T follicular helper cell (primary cell): ENCODE measurements at regions not wholly inside any gene's neighbourhood (a gene's known extent, or its start where the extent isn't known, plus 50 kb on each side); places are given as distances from the start of the nearest gene placed in this dataset.
"Not testable (repeated sequence)": the region's sequence is repeated elsewhere in the genome, so short reads cannot be mapped to it uniquely, and the experiment has no call there.

Experiments used
- DNase-seq: peaks from one replicate; pipeline ENCODE4 v3.0.0-alpha.2; 2020; ENCODE audit warnings: low read depth

- no peak for DNase-seq
These were observed 305.3 kb upstream of the COBL start for GRCh38 chr7:51621956-51622355.

DNA sequence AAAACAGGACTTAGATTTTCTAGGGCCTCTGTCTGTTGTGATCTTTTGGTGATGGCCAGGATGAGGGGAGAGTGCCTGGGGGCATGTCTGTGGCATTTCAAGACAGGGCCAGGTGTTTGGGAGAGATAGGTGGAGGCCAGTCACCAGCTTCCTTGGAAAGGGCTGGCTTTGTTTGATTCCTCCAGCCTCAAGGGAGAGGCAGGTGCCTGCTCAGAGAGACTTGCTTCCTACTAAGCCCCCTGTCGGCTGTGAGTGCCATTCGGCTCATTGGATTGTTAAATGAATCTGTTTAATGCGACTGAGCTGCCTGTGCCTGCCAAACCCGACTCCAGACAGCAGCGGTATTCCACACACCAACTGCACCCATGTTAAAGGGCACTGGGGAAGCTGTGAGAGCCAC lies 304.1 kb upstream of the COBL start:
- DNase-seq, result no peak

DNA sequence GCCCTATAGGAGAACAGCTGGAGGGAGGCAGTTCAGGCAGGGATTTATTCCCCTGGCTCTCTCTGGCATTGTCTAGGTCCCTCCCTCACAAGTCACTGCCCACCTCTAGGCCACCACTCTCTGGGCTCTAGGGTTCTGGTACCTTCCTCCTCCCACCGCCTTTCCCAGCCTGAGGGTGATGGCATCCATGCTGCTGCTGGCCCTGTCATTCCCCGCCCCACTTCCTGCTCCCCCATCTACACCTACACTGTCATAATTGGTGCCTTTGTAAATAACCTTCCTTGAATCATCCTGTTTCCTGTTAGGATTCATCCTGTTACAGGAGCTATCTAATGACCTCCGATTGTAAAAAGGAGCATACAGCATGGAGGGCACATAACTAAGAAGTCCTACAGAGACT lies 303.3 kb upstream of the COBL start:
- DNase-seq, result no peak

- DNase-seq, result no peak
These were observed 301.1 kb upstream of the COBL start for GRCh38 chr7:51617686-51618085.

- no peak for DNase-seq
These were observed 297.3 kb upstream of the COBL start for GRCh38 chr7:51613911-51614357.

- no peak for DNase-seq
These were observed 295.3 kb upstream of the COBL start for GRCh38 chr7:51611937-51612336.

- no peak for DNase-seq
These were observed 290.8 kb upstream of the COBL start for GRCh38 chr7:51607447-51607846.

DNA sequence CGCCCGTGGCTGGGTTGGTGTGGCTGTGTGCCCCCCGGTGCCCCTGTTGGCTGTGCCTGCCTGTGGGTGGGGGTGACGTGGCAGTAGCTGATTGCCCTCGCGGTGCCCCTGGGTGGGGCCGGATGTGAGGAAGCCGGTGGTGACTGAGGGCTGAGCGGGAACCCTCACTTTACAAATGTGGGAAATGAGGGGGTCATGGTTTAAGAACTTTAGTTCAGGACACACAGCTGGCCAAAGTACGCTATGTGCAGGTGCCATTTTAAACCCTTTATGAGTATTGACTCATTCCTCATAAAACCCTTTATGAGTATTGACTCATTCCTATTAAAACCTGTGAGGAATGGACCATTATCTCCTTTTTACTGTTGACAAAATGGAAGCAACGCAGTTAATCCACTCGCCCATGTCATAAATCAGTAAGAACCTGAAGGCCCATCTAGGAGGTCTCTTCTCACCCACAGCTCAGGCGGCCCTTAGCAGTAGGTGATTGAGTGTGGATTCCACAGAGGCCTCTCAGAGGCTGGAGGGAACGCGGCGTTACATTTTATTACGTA lies 290.1 kb upstream of the COBL start:
- DNase-seq, result no peak

GRCh38 chr7:51602376-51602775 lies 285.8 kb upstream of the COBL start:
- DNase-seq, result no peak

DNA sequence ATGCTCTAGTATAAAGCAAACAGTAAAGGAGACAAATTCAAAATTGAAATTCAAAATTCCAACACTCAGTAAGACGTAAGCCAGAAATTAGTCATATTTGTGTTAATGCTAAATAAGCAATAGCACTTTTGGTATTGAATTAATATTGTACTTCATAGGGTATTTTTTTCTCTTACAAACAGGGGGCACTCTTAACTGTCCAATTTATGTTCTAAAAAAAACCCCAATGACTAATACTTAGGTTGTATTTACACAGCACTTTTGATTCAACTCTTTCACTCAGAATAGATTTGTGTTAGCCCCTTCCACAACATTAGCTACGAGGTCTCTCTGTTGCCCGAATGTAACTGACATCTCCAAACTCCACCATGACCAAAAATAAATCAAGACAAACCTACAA lies 284.9 kb upstream of the COBL start:
- no peak for DNase-seq

- not testable (repeated sequence) for DNase-seq
These were observed 283.3 kb upstream of the COBL start for GRCh38 chr7:51599935-51600334.

DNA sequence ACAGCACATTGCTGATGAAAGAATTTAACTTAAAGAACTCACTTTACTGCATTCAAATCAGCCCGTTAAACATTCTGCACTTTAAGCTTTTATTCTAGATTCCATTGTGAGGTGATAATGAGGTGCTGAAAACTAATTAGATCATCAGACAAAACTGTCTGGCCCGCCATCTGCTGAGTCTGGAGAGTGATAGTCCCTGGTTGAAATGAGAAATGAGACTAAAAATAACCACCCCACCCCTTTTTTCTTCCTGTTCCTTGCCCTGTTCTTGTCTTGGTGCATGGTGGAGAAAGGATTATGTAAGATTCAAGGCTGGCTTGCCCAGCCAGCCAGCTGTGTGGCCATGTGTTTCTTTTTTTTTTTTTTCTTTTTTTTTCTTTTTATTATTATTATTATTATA lies 277.0 kb upstream of the COBL start:
- no peak for DNase-seq

- DNase-seq, result no peak
These were observed 276.4 kb upstream of the COBL start for GRCh38 chr7:51592842-51593599.

GRCh38 chr7:51591223-51591622 lies 274.6 kb upstream of the COBL start:
- DNase-seq, result no peak

- no peak for DNase-seq
These were observed 274.1 kb upstream of the COBL start for GRCh38 chr7:51590746-51591145.

GRCh38 chr7:51589111-51589510 lies 272.5 kb upstream of the COBL start:
- DNase-seq, result no peak

DNA sequence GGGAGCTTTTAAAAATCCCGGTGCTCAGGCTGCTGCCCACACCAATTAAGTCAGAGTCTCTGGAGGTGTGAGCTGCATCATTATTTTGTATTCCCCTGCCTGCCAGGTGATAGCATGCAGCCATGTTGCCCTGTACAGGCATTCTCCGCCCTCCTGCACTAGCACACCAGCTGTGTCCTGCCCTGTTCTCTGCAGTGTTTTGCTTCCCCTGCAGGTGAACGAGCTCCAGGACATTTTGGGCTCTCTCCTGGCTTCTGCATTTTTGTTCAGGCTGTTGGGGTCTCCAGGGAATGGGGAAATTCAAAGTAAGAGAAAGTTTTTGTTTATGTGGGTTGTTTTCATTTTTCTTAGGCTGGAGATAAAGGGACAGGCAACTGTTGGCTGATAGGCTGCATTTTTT lies 271.0 kb upstream of the COBL start:
- DNase-seq, result no peak

GRCh38 chr7:51577390-51577789 lies 260.8 kb upstream of the COBL start:
- no peak for DNase-seq

DNA sequence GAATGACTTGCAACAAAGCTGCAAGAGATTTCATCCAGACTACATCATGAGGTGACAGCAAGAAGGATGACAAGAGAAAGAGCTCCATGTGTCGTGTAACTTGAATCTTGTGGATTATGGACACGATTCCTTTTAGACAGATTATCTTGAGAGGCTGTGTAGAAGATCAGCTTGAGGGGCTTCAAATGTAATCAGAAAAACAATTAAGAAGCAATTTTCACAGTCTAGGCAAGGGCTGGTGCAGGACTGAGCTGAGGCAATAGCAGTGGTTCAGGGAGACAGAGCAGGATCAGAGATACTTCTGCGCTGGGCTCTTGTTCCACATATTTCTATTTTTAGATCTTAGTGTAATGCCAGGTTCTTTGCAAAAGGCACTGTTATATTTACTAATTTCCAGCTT lies 253.0 kb upstream of the COBL start:
- no peak for DNase-seq

DNA sequence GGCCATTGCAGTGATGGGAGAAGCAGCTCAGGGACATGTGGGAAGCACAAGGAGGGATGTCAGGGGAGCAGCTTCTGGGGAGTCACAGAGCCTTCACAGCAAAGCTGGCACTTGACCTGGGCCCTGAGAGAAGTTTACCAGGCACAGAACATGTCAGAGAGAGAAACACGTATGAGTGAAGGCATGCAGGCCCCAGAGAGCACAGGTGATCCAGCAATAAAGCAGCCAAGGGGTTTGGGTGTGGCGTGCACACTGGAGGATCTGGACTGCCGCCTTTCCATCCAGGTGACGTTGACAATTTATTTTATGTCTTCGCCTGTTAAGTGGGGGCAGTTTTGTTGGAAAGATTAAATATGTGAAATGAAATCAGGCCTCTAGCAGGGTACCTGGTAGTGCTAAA lies 252.6 kb upstream of the COBL start:
- no peak for DNase-seq

GRCh38 chr7:51551070-51551469 lies 234.5 kb upstream of the COBL start:
- DNase-seq, result no peak

GRCh38 chr7:51545131-51545530 lies 228.5 kb upstream of the COBL start:
- no peak for DNase-seq

DNA sequence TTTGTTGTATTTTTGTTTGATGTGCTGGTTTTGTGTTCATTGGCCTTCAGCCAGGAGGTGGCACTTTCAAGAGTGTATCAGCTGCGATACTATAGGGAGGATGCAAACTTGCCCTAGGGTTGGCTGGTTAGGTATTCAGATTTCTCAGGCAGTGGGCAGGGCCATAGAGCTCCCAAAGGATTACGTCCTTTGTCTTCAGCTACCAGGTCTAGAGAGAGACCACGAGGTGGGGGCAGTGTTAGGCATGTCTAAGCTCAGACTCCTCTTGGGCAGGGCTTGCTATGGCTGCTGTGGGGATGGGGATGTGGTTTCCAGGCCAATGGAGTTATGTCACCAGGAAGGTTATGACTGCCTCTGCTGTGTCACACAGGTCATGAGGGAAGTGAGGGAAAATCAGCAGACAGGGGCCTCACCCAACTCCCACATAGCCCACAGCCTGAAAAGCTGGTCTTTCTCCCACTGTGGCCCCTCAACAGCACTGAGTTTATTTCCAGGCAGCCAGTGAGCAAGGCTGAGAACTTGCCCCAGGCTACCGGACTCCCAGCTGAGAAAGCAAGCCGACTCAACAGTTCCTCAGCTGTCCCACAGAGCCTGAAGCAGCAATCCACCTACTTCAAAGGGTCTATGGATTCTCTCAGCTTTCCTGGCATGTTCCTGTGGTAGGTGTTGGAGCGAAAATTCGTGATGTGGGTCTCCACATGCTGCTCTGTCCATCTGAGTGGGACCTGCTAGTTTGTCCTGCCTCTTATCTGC lies 227.4 kb upstream of the COBL start:
- no peak for DNase-seq
